Spleen (tissue), 11 donors: ENCODE measurements at regions not wholly inside any gene's neighbourhood (a gene's known extent, or its start where the extent isn't known, plus 50 kb on each side); places are given as distances from the start of the nearest gene placed in this dataset.

Experiments
- DNase-seq: peaks from one replicate; pipeline ENCODE4 v3.0.0-alpha.2; 2020
- H3K27ac ChIP-seq, 8 donors: fragments of 200-600 bp; sonication (generic) in 7 of 8; 1 replicate in 4 of 8; 2 replicates in 4 of 8; pipeline versions ENCODE4 v1.5.0 to v1.8.0; 2016 to 2021; ENCODE audit warnings: inconsistent platforms in 4 of 8, mild to moderate bottlenecking in 4 of 8, moderate library complexity in 1 of 8
- H3K27me3 ChIP-seq, 7 donors: fragments of 200-600 bp; sonication (generic) in 6 of 7; replicated peaks in 1 of 7; 1 replicate in 4 of 7; 2 replicates in 3 of 7; pipeline versions ENCODE4 v1.5.0 to v1.8.0; 2016 to 2021; ENCODE audit warnings: inconsistent platforms in 3 of 7, mild to moderate bottlenecking in 1 of 7
- H3K36me3 ChIP-seq, 6 donors: fragments of 200-600 bp; sonication (generic) in 5 of 6; 1 replicate in 4 of 6; 2 replicates in 2 of 6; pipeline versions ENCODE4 v1.5.0 to v1.8.0; 2016 to 2021; ENCODE audit warnings: inconsistent platforms in 2 of 6
- H3K4me1 ChIP-seq, 6 donors: fragments of 200-600 bp; sonication (generic) in 5 of 6; 1 replicate in 3 of 6; 2 replicates in 3 of 6; pipeline versions ENCODE4 v1.5.0 to v1.8.0; 2016 to 2021; ENCODE audit warnings: inconsistent platforms in 3 of 6
- H3K4me3 ChIP-seq, 8 donors: fragments of 200-600 bp; sonication (generic) in 7 of 8; 1 replicate in 4 of 8; 2 replicates in 4 of 8; pipeline versions ENCODE4 v1.5.0 to v1.8.0; 2016 to 2021; ENCODE audit warnings: inconsistent platforms in 4 of 8, mild to moderate bottlenecking in 4 of 8, moderate library complexity in 2 of 8
- H3K9me3 ChIP-seq, 8 donors: fragments of 200-600 bp; sonication (generic) in 7 of 8; 1 replicate in 4 of 8; 2 replicates in 4 of 8; pipeline versions ENCODE4 v1.5.0 to v1.8.0; 2016 to 2021; ENCODE audit warnings: inconsistent platforms in 4 of 8
- POLR2A ChIP-seq, 3 donors: fragments of 450-650 bp; IDR thresholded peaks; one replicate each; pipeline ENCODE4 v1.5.1; 2017; ENCODE audit warnings: antibody characterized with exemption in 3 of 3, mild to moderate bottlenecking in 1 of 3
- POLR2AphosphoS5 ChIP-seq, 3 donors: sonication (generic); formaldehyde crosslinking; IDR thresholded peaks; one replicate each; pipeline ENCODE4 v1.5.1; 2017; ENCODE audit warnings: antibody characterized with exemption in 3 of 3
- WGBS, 5 donors: extraction: QIAGEN DNeasy Blood & Tissue Kit in 3 of 5; methylation state at CpG; one replicate each; pipeline versions ENCODE4 v1.1.5 to v1.1.7; 2013 to 2018; 5-methylcytosine and 5-hydroxymethylcytosine counted together
- intact Hi-C: fragments of 100-400 bp; cut with DNase I; formaldehyde crosslinking; loops from one replicate; pipeline ENCODE4 v1.15.0; 2023; ENCODE audit warnings: low total_unique reads
- TF ChIP-seq, protein P1 (sequence below), 11 experiments: fragments of 200-600 bp in 7 of 11; fragments of 450-650 bp in 4 of 11; sonication (generic) in 4 of 11; IDR thresholded peaks in 8 of 11; conservative IDR thresholded peaks in 3 of 11; 1 replicate in 7 of 11; 2 replicates in 4 of 11; pipeline versions ENCODE4 v1.4.0 to v1.8.0; 2016 to 2021; ENCODE audit warnings: antibody characterized with exemption in 11 of 11, inconsistent platforms in 4 of 11, mild to moderate bottlenecking in 1 of 11
- donor health status: healthy with polysubstance abuse.
- donor health status: DM: no; HTN: no; CAD: no; lungs with moderate emphysema.
- donor health status: DM: no; HTN: no; CAD: no.
- donor health status: Bipolar disorder and iron deficiency.
- donor health status: healthy.
- donor health status: DM: no; HTN: no; CAD: no.
- donor health status: DM: yes; HTN: yes; CAD: no.

DNA sequence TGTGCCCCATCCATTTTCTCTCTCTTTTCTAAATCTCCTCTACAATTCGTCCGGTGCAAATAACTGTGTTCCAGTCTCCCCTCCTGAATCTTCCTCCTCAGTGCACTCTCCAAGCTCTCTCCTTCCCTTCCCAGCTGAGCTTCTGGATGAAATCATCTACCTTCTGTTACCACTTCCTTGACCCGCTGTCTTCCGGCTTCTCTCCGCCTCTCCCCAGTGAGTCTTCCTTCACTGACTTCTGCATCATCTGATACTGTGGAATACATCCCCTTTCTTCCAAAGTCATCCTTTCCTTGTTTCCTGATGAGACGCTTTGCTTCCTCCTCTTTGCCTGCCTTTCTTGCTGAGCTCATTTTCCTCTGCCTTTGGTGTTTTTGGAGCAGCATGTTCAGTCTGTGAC, 96.9 kb downstream of the MAB21L3 start:
- intact Hi-C loops = no loop called here

DNA sequence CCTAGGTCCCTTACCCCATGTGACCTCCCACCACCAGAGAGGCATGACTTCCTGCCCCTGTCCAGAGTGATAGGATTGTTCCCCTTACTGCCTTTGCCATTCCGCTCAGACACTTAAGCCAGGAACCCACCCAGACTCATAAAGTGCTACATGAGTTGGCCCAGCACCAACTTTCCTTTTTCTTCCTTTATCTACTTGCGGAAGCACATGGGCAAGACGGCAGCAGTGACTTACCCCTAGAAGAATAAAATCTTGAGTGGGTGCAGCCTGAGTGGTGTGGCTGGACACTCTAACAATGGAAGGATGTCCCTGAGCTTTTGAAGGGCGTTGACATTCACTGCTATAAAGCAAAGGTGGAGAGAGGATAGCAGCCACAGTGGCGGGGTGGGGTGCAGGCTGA, 100.1 kb downstream of the MAB21L3 start:
- 56 to 77% (median 68%) methylated on average over 5 of the region's 5 CpGs for WGBS, 5 donors

More for the DNA sequence above, 96.9 kb downstream of the MAB21L3 start:
- DNase-seq = no peak
- H3K27me3 ChIP-seq = peaks cover 0 to 7% (median 0%) of the 10 kb centered on the region in 7 donors
- no peak overlapping the region for H3K27ac ChIP-seq
- peaks cover 0 to 19% (median 4%) of the 10 kb centered on the region in 8 donors for H3K9me3 ChIP-seq
- TF ChIP-seq POLR2AphosphoS5 (IDR thresholded peaks at IDR 0.05) (no peak), POLR2A (IDR thresholded peaks at IDR 0.05) (no peak)
- TF ChIP-seq, protein P1, sequence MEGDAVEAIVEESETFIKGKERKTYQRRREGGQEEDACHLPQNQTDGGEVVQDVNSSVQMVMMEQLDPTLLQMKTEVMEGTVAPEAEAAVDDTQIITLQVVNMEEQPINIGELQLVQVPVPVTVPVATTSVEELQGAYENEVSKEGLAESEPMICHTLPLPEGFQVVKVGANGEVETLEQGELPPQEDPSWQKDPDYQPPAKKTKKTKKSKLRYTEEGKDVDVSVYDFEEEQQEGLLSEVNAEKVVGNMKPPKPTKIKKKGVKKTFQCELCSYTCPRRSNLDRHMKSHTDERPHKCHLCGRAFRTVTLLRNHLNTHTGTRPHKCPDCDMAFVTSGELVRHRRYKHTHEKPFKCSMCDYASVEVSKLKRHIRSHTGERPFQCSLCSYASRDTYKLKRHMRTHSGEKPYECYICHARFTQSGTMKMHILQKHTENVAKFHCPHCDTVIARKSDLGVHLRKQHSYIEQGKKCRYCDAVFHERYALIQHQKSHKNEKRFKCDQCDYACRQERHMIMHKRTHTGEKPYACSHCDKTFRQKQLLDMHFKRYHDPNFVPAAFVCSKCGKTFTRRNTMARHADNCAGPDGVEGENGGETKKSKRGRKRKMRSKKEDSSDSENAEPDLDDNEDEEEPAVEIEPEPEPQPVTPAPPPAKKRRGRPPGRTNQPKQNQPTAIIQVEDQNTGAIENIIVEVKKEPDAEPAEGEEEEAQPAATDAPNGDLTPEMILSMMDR (IDR thresholded peaks at IDR 0.05 in 8 of 11, conservative IDR thresholded peaks at IDR 0.05 in 3 of 11) = no peak
- no peak overlapping the region for H3K4me3 ChIP-seq
- 77 to 90% (median 83%) methylated on average over 6 of the region's 6 CpGs for WGBS, 5 donors
- H3K4me1 ChIP-seq = no peaks in the 10 kb centered on the region
- no peaks in the 10 kb centered on the region for H3K36me3 ChIP-seq

DNA sequence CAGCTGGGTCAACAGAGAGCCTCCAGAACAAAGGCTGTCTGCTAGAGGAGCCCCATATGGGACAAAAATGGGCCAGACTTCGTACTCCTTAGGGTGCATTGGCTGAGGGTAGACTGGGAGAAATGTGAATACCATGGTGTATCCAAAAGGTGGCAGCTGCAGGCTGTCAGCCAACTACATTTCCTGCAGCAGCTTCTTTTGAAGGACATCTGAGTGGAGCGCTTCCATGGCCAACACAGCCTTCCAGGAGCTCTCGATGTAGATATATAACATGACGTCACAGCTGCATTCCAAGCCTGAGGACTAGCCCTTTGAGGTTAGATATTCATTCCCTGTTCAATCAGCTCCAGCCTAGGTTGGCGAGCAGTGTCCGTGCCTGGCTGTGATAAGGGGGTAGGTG, 107.7 kb downstream of the MAB21L3 start:
- 67 to 87% (median 75%) methylated on average over 6 of the region's 6 CpGs for WGBS, 5 donors
- no peak for DNase-seq
- intact Hi-C loops = no loop called here
- Histone ChIP-seq H3K9me3 (no peaks in the 10 kb centered on the region), H3K36me3 (no peaks in the 10 kb centered on the region), H3K4me1 (peaks cover 0 to 8% (median 0%) of the 10 kb centered on the region in 6 donors), H3K27me3 (no peaks in the 10 kb centered on the region), H3K4me3 (no peak overlapping the region), H3K27ac (no peak overlapping the region)
- no peak for TF ChIP-seq POLR2AphosphoS5 (IDR thresholded peaks at IDR 0.05)
- TF ChIP-seq, protein P1 (IDR thresholded peaks at IDR 0.05 in 8 of 11, conservative IDR thresholded peaks at IDR 0.05 in 3 of 11) = no peak
- no peak for TF ChIP-seq POLR2A (IDR thresholded peaks at IDR 0.05)

More for the DNA sequence above, 100.1 kb downstream of the MAB21L3 start:
- H3K4me3 ChIP-seq = no peak overlapping the region
- DNase-seq = no peak
- H3K9me3 ChIP-seq = peaks cover 0 to 14% (median 3%) of the 10 kb centered on the region in 8 donors
- H3K4me1 ChIP-seq = no peaks in the 10 kb centered on the region
- TF ChIP-seq POLR2AphosphoS5 (IDR thresholded peaks at IDR 0.05) (no peak), POLR2A (IDR thresholded peaks at IDR 0.05) (no peak)
- TF ChIP-seq, protein P1 (IDR thresholded peaks at IDR 0.05 in 8 of 11, conservative IDR thresholded peaks at IDR 0.05 in 3 of 11) = no peak
- no peak overlapping the region for H3K27ac ChIP-seq
- H3K36me3 ChIP-seq = no peaks in the 10 kb centered on the region
- H3K27me3 ChIP-seq = no peaks in the 10 kb centered on the region
- intact Hi-C loops = no loop called here

DNA sequence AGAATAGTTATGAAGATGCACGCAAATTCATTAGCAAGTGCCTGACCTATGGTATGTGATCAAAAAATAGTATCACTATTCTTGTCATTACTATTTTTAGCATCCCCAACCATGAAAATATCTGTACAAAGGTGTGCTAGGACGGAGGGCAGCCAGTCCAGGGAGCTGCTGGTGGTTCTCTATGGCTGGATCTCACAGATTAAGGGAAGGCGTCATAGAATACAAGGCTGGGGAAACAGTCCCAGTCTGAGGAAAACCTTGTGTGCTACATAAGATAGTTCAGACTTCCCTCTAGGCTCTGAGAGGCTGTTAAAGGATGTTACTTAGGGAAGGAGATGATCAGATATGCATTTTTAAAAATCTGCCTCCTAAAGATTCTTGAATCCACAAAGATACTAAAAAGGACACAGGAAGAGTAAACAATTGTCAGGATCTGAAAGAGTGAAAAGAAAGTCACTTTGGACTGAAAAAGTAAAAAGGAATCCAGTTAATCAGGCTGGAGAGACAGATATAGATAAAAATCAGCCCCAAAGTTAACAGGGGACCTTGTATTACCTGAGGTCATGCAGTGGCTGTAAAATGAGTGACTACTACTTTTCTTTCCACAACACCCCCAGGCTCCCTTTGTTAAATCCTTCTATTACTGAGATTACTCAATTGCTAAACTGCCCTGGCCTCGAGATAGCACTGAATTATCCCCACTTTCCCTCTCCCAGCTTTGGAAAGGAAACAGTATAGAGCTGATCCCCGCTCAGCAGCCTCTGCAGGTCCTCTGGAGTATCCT, 108.6 kb downstream of the MAB21L3 start:
- no peak for DNase-seq

More for the DNA sequence above, 108.6 kb downstream of the MAB21L3 start:
- H3K27me3 ChIP-seq = no peaks in the 10 kb centered on the region
- H3K9me3 ChIP-seq = no peaks in the 10 kb centered on the region
- no peaks in the 10 kb centered on the region for H3K36me3 ChIP-seq
- TF ChIP-seq POLR2AphosphoS5 (IDR thresholded peaks at IDR 0.05) (no peak), POLR2A (IDR thresholded peaks at IDR 0.05) (no peak)
- TF ChIP-seq, protein P1 (IDR thresholded peaks at IDR 0.05 in 8 of 11, conservative IDR thresholded peaks at IDR 0.05 in 3 of 11) = no peak
- H3K4me3 ChIP-seq = no peak overlapping the region
- intact Hi-C loops = no loop called here
- peaks cover 0 to 8% (median 0%) of the 10 kb centered on the region in 6 donors for H3K4me1 ChIP-seq
- no peak overlapping the region for H3K27ac ChIP-seq
- 80 to 88% (median 80%) methylated on average over 5 of the region's 5 CpGs for WGBS, 5 donors
